H1 (cell line): ENCODE measurements at regions not wholly inside any gene's neighbourhood (a gene's known extent, or its start where the extent isn't known, plus 50 kb on each side); places are given as distances from the start of the nearest gene placed in this dataset.

ENCODE experiments used
- BCL11A ChIP-seq, 2 experiments: IDR thresholded peaks; one replicate each; pipeline ENCODE4 v1.6.1; 2011; ENCODE audit warnings: low read depth in 2 of 2, low read length in 2 of 2, mild to moderate bottlenecking in 2 of 2
- CHD1 ChIP-seq: IDR thresholded peaks from 2 replicates; pipeline ENCODE4 v1.6.1; 2012; ENCODE audit warnings: low read depth, low read length, improper control_type of control experiment
- CHD7 ChIP-seq: fragments of 300-600 bp; sonication (generic); IDR thresholded peaks from 2 replicates; pipeline ENCODE4 v1.7.1; 2012; ENCODE audit warnings: low read length, moderate library complexity, mild to moderate bottlenecking, inconsistent platforms; ENCODE audit not compliant: insufficient replicate concordance
- CREB1 ChIP-seq: IDR thresholded peaks from 2 replicates; pipeline ENCODE4 v1.6.1; 2012; ENCODE audit warnings: inconsistent platforms
- EGR1 ChIP-seq: IDR thresholded peaks from 2 replicates; pipeline ENCODE4 v1.6.1; 2011; ENCODE audit warnings: low read depth, low read length, borderline replicate concordance
- EZH2 ChIP-seq: fragments of 200-600 bp; sonication (generic); IDR thresholded peaks from 2 replicates; pipeline ENCODE4 v1.7.1; 2012; ENCODE audit warnings: low read depth, mild to moderate bottlenecking, moderate library complexity, low read length, inconsistent platforms; ENCODE audit not compliant: severe bottlenecking
- FOSL1 ChIP-seq: IDR thresholded peaks from 2 replicates; pipeline ENCODE4 v1.6.1; 2011; ENCODE audit warnings: mild to moderate bottlenecking, low read depth, low read length, moderate library complexity; ENCODE audit not compliant: insufficient read depth
- GABPA ChIP-seq: IDR thresholded peaks from 2 replicates; pipeline ENCODE4 v1.6.1; 2011; ENCODE audit warnings: mild to moderate bottlenecking, low read length, moderate library complexity, borderline replicate concordance; ENCODE audit not compliant: insufficient read depth
- SUZ12 ChIP-seq: fragments of 200-600 bp; sonication (generic); IDR thresholded peaks from 2 replicates; pipeline ENCODE4 v1.6.1; 2012; ENCODE audit warnings: mild to moderate bottlenecking, inconsistent platforms, low read length, moderate library complexity, mixed read lengths
- USF2 ChIP-seq: IDR thresholded peaks from 2 replicates; pipeline ENCODE4 v1.6.1; 2011; ENCODE audit warnings: low read length, improper control_type of control experiment
- ZNF274 ChIP-seq: IDR thresholded peaks from 2 replicates; pipeline ENCODE4 v1.7.0; 2012; ENCODE audit warnings: low read length, borderline replicate concordance; ENCODE audit errors: extremely low read depth

GRCh38 chr18:78838183-78838582 is 141.4 kb upstream of the SALL3 start (continued):
- TF ChIP-seq CHD7 (no peak), EZH2 (no peak), ZNF274 (no peak), GABPA (no peak), CREB1 (no peak), USF2 (no peak), CHD1 (no peak), BCL11A (IDR thresholded peaks at IDR 0.05; ENCODE audit: low read depth in 2 of 2, low read length in 2 of 2) (no peak), SUZ12 (no peak), FOSL1 (no peak), EGR1 (no peak)
